Stimulated activated CD8-positive, alpha-beta memory T cell treated with anti-CD3 and anti-CD28 coated beads, Interleukin-15, amount 100 ng/mL, for 1 hour (primary cell): ENCODE measurements at regions not wholly inside any gene's neighbourhood (a gene's known extent, or its start where the extent isn't known, plus 50 kb on each side); places are given as distances from the start of the nearest gene placed in this dataset.
"Not testable (repeated sequence)": the region's sequence is repeated elsewhere in the genome, so short reads cannot be mapped to it uniquely, and the experiment has no call there.

Experiments
- DNase-seq: peaks from one replicate; pipeline ENCODE4 v3.0.0-alpha.2; 2020; ENCODE audit warnings: low read depth

DNA sequence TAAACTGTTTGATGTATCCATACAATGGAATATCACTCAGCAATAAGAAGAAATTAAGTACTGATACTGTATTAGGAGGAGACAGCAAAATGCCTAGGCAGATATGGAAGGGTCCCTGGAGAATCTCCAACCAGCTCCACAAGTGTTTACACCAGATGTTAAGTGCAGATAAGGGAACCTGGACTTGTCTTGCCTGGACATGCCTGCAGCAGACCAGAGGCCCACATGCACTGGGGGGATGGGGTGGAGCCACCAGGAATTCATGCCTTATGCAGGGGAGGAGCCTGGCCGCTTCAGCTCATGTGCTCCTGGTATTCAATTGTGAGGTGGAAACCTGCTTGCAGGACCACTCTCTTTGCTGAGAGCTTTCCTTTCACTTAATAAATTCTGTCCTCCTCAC lies 287.6 kb downstream of the LIPI start:
- DNase-seq: not testable (repeated sequence)

DNA sequence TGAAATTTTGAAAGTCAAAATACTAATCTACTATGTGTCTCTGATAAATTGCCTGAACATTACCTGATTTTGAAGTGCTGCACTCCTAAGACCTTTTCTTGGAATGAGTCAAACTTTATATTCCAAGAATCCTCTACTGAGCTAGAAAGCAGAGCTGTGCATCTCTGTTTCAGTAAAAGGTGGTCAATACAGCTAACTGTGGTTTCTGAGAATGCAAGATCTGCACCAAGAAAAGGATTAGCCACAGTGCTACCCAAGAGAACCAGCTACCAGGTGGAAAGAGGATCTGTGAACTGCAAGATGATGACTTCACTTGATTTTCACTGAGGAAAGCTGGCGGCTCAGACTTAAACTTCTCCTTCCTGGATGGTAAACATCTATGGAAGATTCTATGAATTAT lies 289.3 kb downstream of the LIPI start:
- DNase-seq: not testable (repeated sequence)

DNA sequence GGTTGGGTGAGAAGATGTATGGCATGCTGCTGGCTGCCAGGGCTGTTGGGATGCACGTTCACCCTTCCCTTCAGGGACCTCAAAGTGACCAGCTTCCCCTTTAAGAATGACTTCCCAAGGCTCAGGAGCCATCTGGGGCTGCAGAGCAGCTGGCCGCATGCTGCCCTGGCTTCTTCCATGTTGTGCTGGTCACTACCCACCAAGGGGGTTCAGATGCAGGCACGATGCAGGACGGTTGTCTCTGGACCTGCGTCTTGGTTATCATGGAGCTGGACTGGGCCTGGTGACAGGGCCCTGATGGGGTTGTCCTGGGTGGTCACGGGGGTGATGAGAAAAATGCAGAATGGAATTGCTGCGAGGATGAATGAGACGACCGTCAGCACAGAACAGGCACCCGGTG lies 297.8 kb downstream of the POTED start:
- DNase-seq: not testable (repeated sequence)

GRCh38 chr21:13896596-13897247 lies 287.1 kb downstream of the POTED start:
- not testable (repeated sequence) for DNase-seq

GRCh38 chr21:13893617-13894016 lies 284.0 kb downstream of the POTED start:
- not testable (repeated sequence) for DNase-seq

- not testable (repeated sequence) for DNase-seq
These were observed 283.4 kb downstream of the POTED start for GRCh38 chr21:13893025-13893424.

DNA sequence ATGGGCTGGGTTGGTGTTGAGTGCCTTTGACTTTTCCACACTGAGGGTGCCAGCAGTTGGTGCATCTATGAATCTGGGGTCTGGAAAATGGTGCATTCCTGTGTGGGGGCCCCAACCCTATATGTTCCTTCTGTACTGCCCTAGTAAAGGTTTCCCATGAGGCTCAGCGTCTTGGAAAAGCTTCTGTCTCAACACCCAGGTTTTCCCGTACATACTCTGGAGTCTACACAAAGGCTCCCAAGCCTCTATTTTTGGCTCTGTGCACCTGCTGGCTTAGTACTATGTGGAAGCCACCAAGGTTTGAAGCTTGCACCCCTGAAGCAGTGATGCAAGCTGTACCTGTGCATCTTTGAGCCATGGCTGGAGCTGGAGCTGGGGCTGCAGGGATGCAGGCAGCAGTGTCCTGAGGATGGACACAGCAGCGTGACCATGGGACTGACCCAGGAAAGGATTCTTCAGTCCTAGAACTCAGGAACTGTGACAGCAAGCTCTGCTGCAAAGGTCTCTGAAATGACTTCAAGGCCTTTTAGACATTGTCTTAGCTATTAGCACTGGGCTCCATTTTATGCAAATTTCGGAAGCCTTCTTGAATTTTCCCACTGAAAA lies 282.7 kb downstream of the POTED start:
- not testable (repeated sequence) for DNase-seq

GRCh38 chr21:13889176-13889575 lies 279.6 kb downstream of the POTED start:
- DNase-seq: not testable (repeated sequence)

DNA sequence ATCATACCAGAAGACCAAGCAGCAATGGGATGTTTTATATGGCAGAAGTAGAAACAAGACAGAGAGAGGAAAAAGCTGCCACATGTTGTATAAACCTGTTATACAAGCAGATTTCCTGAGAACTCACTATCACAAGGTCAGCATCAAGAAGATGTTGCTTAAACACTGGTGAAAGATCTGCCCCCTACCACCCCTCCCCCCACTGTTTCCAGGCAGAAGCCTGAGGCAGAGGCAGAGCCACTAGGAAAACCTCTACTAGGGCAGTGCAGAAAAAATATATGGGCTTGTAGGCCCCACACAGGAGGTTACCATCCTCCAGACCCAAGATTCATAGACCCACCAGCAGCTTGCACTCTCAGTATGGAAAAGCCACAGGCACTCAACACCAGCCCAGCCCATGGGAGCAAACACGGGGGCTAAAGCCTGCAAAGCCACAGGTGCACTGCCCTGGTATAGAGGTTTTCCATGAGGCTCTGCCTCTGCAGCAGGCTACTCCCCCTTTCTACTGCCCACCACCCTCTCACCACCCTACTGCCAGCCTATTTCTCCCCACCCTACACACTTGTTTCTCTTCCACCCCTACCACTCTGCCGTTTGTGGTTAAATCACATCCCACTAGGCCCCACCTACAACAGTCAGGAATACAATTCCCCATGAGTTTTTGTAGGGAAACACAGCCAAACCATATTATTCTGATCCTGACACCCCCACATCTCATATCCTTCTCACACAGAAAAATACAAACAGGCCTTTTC lies 274.2 kb downstream of the POTED start:
- not testable (repeated sequence) for DNase-seq

GRCh38 chr21:13877503-13877902 lies 267.9 kb downstream of the POTED start:
- DNase-seq: not testable (repeated sequence)

DNA sequence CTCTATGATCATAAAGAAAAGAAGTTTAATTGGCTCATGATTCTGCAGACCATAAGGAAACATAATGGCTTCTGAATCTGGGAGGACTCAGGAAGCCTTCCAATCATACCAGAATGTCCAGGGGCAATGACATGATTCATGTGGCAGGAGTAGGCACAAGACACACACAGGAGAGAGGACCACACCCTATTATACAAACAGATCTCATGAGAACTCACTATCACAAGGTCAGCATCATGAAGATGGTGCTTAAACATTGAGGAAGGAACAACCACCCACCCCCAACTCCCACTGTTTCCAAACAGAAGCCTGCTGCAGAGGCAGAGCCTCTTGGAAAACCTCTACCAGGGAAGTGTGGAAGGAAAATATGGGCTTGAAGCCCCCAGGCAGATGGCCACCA lies 267.4 kb downstream of the POTED start:
- DNase-seq: not testable (repeated sequence)

DNA sequence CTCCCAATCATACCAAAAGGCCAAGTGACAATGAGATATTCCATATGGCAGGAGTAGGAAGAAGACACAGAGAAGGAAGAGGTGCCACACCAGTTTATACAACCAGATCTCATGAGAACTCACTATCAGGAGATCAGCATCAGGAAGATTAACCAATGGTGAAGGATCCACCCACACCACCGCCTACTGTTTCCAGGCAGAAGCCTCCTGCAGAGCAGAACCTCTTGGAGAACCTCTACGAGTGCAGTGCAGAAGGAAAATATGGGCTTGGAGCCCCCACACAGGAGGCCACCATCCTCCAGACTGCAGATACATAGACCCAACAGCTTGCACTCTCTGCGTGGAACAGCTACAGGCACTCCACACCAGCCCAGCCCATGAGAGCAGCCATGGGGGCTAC lies 264.4 kb downstream of the POTED start:
- DNase-seq: not testable (repeated sequence)

DNA sequence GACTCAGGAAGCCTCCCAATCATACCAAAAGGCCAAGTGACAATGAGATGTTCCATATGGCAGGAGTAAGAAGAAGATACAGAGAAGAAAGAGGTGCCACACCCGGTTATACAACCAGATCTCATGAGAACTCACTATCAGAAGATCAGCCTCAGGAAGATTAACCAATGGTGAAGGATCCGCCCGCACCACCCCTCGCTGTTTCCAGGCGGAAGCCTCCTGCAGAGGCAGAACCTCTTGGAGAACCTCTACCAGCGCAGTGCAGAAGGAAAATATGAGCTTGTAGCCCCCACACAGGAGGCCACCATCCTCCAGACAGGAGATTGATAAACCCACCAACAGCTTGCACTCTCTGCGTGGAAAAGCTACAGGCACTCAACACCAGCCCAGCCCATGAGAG lies 245.1 kb downstream of the POTED start:
- DNase-seq: no peak

GRCh38 chr21:13850808-13851207 lies 241.2 kb downstream of the POTED start:
- not testable (repeated sequence) for DNase-seq

- not testable (repeated sequence) for DNase-seq
These were observed 239.9 kb downstream of the POTED start for GRCh38 chr21:13849489-13849888.

DNA sequence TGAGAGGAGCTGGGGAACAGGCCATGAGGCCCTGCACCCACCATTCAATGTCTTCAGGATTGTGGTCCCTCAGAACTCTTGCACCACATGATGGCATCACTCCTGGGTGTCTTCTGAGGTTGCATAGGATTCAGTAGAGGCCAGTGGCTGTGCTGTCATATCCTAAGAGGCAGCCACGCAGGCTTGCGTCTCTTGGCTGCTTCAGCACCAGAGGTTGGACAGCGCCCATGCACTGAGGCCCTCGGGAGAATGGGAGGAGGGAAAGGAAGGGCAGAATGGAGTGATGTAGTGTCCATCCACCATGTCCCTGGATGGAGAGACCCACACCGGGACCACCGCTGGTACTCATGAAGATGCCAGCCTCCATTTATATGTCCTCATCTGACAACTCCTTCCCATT lies 237.1 kb downstream of the POTED start:
- DNase-seq: not testable (repeated sequence)

DNA sequence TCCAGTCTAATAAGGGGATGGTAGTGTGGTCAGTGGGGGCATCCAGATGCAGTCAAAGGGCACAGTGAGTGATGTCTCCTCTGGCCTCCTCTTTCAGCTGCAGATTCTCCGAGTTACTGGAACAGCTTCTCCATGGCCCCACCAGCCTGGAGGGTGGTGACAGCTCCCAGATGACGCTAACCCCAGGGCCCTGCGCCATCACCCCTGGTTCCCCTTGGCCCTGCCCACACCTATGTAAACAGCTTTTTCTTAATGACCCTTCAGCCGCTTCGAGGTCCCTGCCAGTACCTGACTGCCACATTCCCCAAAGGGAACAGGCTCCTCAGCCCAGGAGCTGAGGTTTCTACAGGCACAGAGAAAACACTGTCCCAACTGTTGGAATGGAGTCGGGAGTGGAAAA lies 235.0 kb downstream of the POTED start:
- not testable (repeated sequence) for DNase-seq

DNA sequence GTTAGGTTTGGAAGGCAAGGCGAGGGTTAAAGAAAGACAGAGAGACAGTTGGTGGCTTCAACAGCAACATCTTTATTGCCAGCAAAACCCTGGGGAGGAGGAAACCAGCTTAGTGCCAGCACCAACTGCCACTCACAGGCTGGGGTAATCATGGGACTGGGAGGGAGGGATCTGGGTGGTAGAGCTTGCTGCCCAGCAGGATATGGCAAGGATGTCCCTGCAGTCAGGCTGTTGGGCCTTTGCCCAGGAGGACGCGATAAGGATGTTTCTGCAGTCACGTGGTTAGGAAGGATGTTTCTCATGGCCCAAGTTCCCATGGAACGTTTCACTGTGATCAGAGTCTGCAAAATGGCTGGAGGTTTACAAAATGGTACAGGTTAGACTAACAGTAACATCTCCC lies 233.5 kb downstream of the POTED start:
- DNase-seq: not testable (repeated sequence)

- DNase-seq: not testable (repeated sequence)
These were observed 218.1 kb downstream of the POTED start for GRCh38 chr21:13827666-13828065.

- no peak for DNase-seq
These were observed 217.6 kb downstream of the POTED start for GRCh38 chr21:13827201-13827600.

- DNase-seq: not testable (repeated sequence)
These were observed 216.9 kb downstream of the POTED start for GRCh38 chr21:13826511-13826910.

GRCh38 chr21:13825218-13825778 lies 215.7 kb downstream of the POTED start:
- not testable (repeated sequence) for DNase-seq

DNA sequence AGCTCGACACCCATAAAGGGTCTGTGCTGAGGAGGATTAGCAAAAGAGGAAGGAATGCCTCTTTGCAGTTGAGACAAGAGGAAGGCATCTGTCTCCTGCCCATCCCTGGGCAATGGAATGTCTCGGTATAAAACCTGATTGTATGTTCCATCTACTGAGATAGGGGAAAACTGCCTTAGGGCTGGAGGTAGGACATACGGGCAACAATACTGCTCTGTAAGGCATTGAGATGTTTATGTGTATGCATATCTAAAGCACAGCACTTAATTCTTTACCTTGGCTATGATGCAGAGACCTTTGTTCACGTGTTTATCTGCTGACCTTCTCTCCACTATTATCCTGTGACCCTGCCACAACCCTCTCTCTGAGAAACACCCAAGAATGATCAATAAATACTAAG lies 210.7 kb downstream of the POTED start:
- DNase-seq: not testable (repeated sequence)
